SK-N-MC (cell line): ENCODE measurements at regions not wholly inside any gene's neighbourhood (a gene's known extent, or its start where the extent isn't known, plus 50 kb on each side); places are given as distances from the start of the nearest gene placed in this dataset.

ENCODE experiments used
- EZH2 ChIP-seq: fragments of 200-600 bp; sonication (generic); IDR thresholded peaks from one replicate; pipeline ENCODE4 v1.6.1; 2017; ENCODE audit warnings: antibody characterized with exemption
- POLR2AphosphoS5 ChIP-seq: IDR thresholded peaks from 2 replicates; pipeline ENCODE4 v1.6.1; 2012; ENCODE audit warnings: mild to moderate bottlenecking, low read depth, low read length, borderline replicate concordance

GRCh38 chr2:196489371-196489770, 150.1 kb upstream of the CCDC150 start:
- TF ChIP-seq POLR2AphosphoS5: no peak
- TF ChIP-seq EZH2: no peak
